MM.1S (cell line): ENCODE measurements at regions not wholly inside any gene's neighbourhood (a gene's known extent, or its start where the extent isn't known, plus 50 kb on each side); places are given as distances from the start of the nearest gene placed in this dataset.
A peak's percentile ranks its signal among the peaks of the same experiment; 100 is the strongest.

ENCODE experiments used
- DNase-seq: peaks from one replicate; pipeline ENCODE4 v3.0.0-alpha.2; 2015
- H2AFZ ChIP-seq: fragments of 300-600 bp; sonication (generic); 2 replicates; pipeline ENCODE4 v1.6.0; 2016; ENCODE audit warnings: antibody characterized with exemption, low read length
- H3F3A ChIP-seq: fragments of 300-600 bp; sonication (generic); 2 replicates; pipeline ENCODE4 v1.6.1; 2016; ENCODE audit warnings: mild to moderate bottlenecking, antibody characterized with exemption, low read length, moderate library complexity, mixed read lengths; ENCODE audit not compliant: insufficient read depth
- H3K27ac ChIP-seq: fragments of 300-600 bp; sonication (generic); 2 replicates; pipeline ENCODE4 v1.5.1; 2016; ENCODE audit warnings: mild to moderate bottlenecking, low read length
- H3K27me3 ChIP-seq: fragments of 300-600 bp; sonication (generic); replicated peaks from 2 replicates; pipeline ENCODE4 v1.6.0; 2016; ENCODE audit warnings: low read length; ENCODE audit not compliant: insufficient read depth
- H3K36me3 ChIP-seq: fragments of 300-600 bp; sonication (generic); replicated peaks from 2 replicates; pipeline ENCODE4 v1.6.1; 2016; ENCODE audit warnings: mild to moderate bottlenecking, low read length, mixed read lengths; ENCODE audit not compliant: insufficient read depth
- H3K4me1 ChIP-seq: fragments of 300-600 bp; sonication (generic); 2 replicates; pipeline ENCODE4 v1.6.1; 2016; ENCODE audit warnings: low read length, mixed read lengths
- H3K4me2 ChIP-seq: fragments of 300-600 bp; sonication (generic); 2 replicates; pipeline ENCODE4 v1.6.0; 2016; ENCODE audit warnings: low read depth, low read length
- H3K4me3 ChIP-seq: fragments of 300-600 bp; sonication (generic); 2 replicates; pipeline ENCODE4 v1.5.1; 2016; ENCODE audit warnings: low read length, mixed read lengths
- H3K79me2 ChIP-seq: fragments of 300-600 bp; sonication (generic); 2 replicates; pipeline ENCODE4 v1.6.1; 2016; ENCODE audit warnings: mixed run types, low read length, mixed read lengths
- H3K9ac ChIP-seq: fragments of 300-600 bp; sonication (generic); 2 replicates; pipeline ENCODE4 v1.6.1; 2016; ENCODE audit warnings: low read length, mixed read lengths
- H3K9me2 ChIP-seq: fragments of 300-600 bp; sonication (generic); replicated peaks from 2 replicates; pipeline ENCODE4 v1.6.1; 2016; ENCODE audit warnings: mild to moderate bottlenecking, low read length, mixed read lengths; ENCODE audit not compliant: insufficient read depth
- H3K9me3 ChIP-seq: fragments of 300-600 bp; sonication (generic); replicated peaks from 2 replicates; pipeline ENCODE4 v1.6.1; 2016; ENCODE audit warnings: mild to moderate bottlenecking, low read length, mixed read lengths; ENCODE audit not compliant: insufficient read depth
- H4K20me1 ChIP-seq: fragments of 300-600 bp; sonication (generic); 2 replicates; pipeline ENCODE4 v1.6.1; 2016; ENCODE audit warnings: mild to moderate bottlenecking, low read length, moderate library complexity, mixed read lengths; ENCODE audit not compliant: insufficient read depth
- EZH2 ChIP-seq: fragments of 300-600 bp; sonication (generic); optimal IDR thresholded peaks from 2 replicates; pipeline ENCODE3; 2017; ENCODE audit warnings: low read depth, mild to moderate bottlenecking, antibody characterized with exemption, low read length, mixed read lengths
- EZH2phosphoT487 ChIP-seq: fragments of 300-600 bp; sonication (generic); IDR thresholded peaks from 2 replicates; pipeline ENCODE4 v1.6.1; 2018; ENCODE audit warnings: antibody characterized with exemption, low read length
- TF ChIP-seq, protein P1 (sequence below): fragments of 300-600 bp; sonication (generic); IDR thresholded peaks from 2 replicates; pipeline ENCODE4 v1.5.1; 2016; ENCODE audit warnings: antibody characterized with exemption, low read length, mixed read lengths

GRCh38 chr11:11220786-11221185, 132.3 kb downstream of the CSNK2A3 start:
- Histone ChIP-seq H3K36me3 (no peaks in the 10 kb centered on the region), H3K27ac (no peak overlapping the region), H3K79me2 (no peaks in the 10 kb centered on the region), H4K20me1 (no peaks in the 10 kb centered on the region), H3K9me2 (no peaks in the 10 kb centered on the region), H3K9ac (no peak overlapping the region), H3K4me3 (no peak overlapping the region), H3K27me3 (no peaks in the 10 kb centered on the region), H3K9me3 (no peaks in the 10 kb centered on the region), H3K4me1 (peaks cover 5% of the 10 kb centered on the region; the same call in 1 of the 2 replicates), H2AFZ (no peak overlapping the region), H3K4me2 (no peak overlapping the region), H3F3A (no peaks in the 10 kb centered on the region)
- DNase-seq = no peak
- TF ChIP-seq, protein P1, sequence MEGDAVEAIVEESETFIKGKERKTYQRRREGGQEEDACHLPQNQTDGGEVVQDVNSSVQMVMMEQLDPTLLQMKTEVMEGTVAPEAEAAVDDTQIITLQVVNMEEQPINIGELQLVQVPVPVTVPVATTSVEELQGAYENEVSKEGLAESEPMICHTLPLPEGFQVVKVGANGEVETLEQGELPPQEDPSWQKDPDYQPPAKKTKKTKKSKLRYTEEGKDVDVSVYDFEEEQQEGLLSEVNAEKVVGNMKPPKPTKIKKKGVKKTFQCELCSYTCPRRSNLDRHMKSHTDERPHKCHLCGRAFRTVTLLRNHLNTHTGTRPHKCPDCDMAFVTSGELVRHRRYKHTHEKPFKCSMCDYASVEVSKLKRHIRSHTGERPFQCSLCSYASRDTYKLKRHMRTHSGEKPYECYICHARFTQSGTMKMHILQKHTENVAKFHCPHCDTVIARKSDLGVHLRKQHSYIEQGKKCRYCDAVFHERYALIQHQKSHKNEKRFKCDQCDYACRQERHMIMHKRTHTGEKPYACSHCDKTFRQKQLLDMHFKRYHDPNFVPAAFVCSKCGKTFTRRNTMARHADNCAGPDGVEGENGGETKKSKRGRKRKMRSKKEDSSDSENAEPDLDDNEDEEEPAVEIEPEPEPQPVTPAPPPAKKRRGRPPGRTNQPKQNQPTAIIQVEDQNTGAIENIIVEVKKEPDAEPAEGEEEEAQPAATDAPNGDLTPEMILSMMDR = no peak
- TF ChIP-seq EZH2phosphoT487 (no peak), EZH2 (no peak)

DNA sequence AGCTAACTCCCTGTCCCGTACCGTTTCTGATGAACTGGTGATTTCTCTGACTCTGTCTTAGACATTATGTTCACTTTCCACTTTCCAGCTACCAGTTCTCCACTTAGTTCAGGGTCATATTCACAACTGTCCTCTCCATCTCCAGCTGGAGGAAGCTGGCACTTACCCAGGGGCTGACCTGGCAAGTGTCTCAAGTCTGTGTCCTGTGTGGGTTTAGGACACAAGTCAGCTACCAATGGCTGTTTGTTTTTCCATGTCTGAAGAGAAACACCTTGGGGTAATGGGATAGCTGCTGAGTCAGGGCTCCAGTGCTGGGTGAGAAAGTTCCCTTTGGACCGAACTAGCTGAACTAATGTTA, 134.4 kb downstream of the CSNK2A3 start:
- Histone ChIP-seq H3K27me3 (no peaks in the 10 kb centered on the region), H4K20me1 (no peaks in the 10 kb centered on the region), H3K27ac (no peak overlapping the region), H3K4me1 (peaks cover 5% of the 10 kb centered on the region; the same call in 1 of the 2 replicates), H3K79me2 (no peaks in the 10 kb centered on the region), H3K4me2 (no peak overlapping the region), H3K9me2 (no peaks in the 10 kb centered on the region), H3K9me3 (no peaks in the 10 kb centered on the region), H2AFZ (no peak overlapping the region), H3K4me3 (no peak overlapping the region), H3K36me3 (no peaks in the 10 kb centered on the region), H3K9ac (no peak overlapping the region), H3F3A (no peaks in the 10 kb centered on the region)
- DNase-seq = no peak
- TF ChIP-seq EZH2phosphoT487 (no peak), EZH2 (no peak)
- TF ChIP-seq, protein P1 = no peak

GRCh38 chr11:11217929-11218628, 135.0 kb downstream of the CSNK2A3 start:
- Histone ChIP-seq H3K4me3 (no peak overlapping the region), H3K9ac (no peak overlapping the region), H3K27me3 (no peaks in the 10 kb centered on the region), H3K79me2 (no peaks in the 10 kb centered on the region), H3K4me2 (no peak overlapping the region), H3K4me1 (peaks cover 5% of the 10 kb centered on the region; the same call in 1 of the 2 replicates), H3K36me3 (no peaks in the 10 kb centered on the region), H3K9me3 (no peaks in the 10 kb centered on the region), H3K9me2 (no peaks in the 10 kb centered on the region), H3F3A (no peaks in the 10 kb centered on the region), H2AFZ (no peak overlapping the region), H3K27ac (no peak overlapping the region), H4K20me1 (no peaks in the 10 kb centered on the region)
- TF ChIP-seq, protein P1 = no peak
- no peak for TF ChIP-seq EZH2
- TF ChIP-seq EZH2phosphoT487 = no peak
- peak; percentile 68 for DNase-seq
